NAMALWA (cell line): ENCODE measurements at regions not wholly inside any gene's neighbourhood (a gene's known extent, or its start where the extent isn't known, plus 50 kb on each side); places are given as distances from the start of the nearest gene placed in this dataset.
"Not testable (repeated sequence)": the region's sequence is repeated elsewhere in the genome, so short reads cannot be mapped to it uniquely, and the experiment has no call there.

Source experiments
- DNase-seq: peaks from one replicate; pipeline ENCODE4 v3.0.0-alpha.2; 2015; ENCODE audit warnings: low spot score

DNA sequence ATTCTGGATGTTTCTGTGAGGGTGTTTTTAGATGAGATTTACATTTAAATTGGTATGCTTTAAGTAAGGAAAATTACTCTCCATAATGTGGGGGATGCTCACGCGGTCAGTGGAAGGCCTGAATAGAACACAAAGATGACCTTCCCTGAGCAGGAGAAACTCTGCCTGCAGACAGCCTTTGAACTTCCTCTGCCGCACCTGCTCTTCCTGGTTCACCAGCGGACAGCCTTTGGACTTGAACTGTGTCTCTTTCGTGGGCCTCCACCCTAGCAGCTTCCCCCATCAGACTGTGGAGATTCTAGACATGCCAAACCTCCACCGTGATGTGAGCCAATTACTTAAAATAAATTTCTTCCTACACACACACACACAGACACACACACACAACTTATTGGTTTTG lies 210.7 kb downstream of the EFCAB11 start:
- no peak for DNase-seq

DNA sequence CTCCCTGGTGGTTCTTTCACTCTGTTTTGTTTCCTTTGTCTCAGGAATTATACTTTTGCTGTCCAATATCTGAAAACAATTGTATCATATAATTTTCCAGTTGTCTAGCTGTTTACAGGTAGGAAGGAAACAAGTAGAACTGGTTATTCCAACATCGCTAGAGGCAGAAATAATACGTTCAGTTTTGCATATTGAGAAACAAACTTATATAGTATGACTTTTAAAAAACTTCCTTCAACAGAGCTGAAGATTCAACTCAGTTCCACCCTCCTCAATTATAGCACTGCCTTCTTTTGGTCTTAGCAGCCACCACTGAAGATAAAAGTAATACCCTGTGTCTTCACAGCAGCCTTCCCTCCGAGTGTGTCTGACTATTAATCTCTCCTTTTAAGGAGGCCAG lies 214.3 kb downstream of the EFCAB11 start:
- no peak for DNase-seq

DNA sequence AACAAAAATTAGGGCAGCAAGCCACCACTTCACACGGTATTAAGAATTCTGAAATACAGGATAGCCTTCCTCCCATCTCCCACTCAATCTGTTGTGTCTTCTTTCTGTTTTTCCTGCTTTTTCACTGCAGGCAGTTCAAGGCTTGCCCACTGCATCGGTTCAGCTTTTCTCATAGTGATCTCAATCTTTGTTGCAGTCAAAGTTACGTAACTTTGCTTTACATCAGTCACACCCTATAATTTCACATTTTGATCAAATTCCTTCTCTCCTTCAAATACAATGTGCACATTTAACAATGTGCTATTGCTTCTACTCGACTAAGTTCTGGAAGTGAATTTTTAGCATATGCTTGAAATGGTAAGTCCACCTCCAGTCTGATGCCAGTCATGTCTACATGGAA lies 217.6 kb downstream of the EFCAB11 start:
- DNase-seq = no peak

DNA sequence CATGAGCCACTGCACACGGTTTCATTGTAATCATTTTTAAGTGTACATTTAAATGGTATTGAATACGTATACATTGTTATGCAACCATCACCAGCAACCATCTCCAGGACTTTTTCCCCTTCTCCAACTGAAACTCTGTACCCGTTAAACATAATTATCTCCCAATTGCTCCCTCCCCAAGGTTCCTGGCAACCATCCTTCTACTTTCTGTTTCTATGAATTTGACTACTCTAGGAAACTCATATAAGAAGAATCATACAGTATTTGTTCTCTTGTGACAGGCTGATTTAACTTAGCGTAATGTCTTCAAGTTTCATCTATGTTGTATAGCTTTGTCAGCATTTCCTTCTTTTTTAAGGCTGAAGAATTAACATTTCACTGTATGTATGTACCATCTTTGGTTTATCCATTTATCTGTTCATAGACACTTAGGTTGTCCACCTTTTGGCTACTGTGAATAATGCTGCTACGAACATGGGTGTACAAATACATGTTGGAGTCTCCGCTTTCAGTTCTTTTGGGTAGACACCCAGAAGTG lies 223.1 kb downstream of the EFCAB11 start:
- DNase-seq = no peak

DNA sequence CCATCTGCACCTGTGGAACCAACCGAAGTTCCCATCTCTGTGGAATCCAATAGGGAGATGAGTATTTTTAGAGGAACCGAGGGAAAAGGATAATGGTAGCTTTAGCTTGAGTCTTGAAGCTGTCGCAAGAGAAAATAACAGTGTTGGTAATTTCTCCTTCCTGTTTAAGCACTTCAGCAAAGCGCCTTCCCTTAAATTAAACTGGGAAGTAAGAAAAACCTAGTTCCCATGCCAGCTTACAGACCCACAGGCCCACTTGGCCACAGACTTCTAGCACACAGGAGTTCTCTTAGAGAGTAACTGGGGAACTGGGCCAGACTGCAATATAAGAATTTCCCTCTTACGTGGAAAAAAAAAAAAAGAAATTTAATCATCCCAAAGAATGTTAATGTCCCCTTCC lies 223.8 kb downstream of the EFCAB11 start:
- DNase-seq = no peak

DNA sequence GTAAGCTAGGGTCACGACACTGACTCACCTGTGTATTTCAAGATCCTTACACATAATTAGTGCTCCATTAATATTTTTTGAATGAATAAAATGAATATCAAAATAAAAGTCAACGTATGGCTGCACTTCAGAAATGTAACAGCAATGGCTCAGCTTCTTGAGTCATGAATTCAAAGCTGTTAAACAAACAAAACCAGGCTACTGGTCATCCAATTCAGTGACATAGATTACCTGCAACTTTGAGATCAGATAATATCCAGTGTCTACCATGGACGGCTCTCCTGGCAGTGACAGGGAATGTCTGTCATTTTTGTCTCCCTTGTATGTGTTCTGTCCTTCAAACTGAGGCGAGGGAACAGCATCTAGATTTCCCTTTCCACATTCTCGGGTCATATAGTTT lies 225.6 kb downstream of the EFCAB11 start:
- DNase-seq = no peak

DNA sequence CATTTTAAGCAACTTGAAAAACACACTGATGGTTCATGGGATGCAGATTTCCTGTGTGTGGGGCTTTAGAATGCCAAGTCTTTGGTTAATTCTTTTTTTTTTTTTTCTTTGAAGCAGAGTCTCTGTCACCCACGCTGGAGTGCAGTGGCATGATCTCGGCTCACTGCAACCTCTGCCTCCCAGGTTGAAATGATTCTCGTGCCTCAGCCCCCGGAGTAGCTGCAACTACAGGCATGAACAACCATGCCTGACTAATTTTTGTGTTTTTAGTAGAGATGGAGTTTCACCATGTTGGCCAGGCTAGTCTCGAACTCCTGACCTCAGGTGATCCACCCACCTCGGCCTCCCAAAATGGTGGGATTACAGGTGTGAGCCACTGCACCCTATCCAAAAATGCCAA lies 228.3 kb downstream of the EFCAB11 start:
- DNase-seq = not testable (repeated sequence)

DNA sequence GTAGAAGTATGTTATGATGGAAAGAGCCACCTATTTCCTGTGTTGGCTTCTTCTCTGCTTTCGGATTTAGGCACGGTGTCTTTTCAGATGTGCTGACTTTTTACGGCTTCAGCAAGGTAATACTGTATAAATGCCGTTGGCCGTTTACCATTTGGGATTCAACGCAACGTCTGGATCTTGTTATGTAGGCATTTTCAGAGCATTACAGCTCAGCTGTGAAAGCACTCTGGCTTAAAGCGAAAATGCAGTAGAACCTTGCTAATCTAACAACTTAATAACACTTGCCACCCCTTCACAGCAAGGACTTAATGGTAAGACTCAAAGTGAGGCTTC lies 229.9 kb downstream of the EFCAB11 start:
- no peak for DNase-seq

DNA sequence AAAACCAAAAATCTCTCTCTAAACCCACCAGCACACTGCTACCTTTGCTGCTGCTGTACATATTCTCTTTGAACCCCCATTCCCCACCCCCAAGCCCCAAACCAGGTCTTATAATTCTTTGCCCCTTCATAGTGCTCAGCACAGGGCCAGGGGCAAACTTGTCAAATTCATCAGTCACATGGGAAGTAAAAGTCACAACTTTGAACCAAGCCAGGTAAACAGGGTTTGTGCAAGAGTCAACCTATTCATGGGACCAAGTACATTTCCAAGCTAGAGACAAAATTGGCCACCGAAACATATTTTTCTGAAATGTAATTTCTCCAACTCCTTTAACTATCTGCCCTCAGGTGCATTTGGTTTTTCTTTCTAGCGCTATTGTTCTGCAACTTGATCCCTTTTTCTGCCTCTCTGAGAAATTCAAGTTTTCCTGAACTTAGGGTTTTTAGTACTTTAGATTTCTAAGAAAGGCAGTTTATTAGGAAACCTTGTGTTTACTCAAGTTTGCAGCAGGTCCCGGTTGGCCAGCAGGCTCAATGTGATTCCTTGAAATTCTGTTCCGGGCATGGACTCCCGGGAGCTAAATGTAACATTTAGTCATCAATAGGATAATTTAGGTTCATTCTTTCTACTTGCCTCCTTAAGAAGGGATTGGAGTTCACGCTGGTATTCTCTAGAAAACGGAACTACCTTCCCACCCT lies 230.5 kb downstream of the EFCAB11 start:
- no peak for DNase-seq

DNA sequence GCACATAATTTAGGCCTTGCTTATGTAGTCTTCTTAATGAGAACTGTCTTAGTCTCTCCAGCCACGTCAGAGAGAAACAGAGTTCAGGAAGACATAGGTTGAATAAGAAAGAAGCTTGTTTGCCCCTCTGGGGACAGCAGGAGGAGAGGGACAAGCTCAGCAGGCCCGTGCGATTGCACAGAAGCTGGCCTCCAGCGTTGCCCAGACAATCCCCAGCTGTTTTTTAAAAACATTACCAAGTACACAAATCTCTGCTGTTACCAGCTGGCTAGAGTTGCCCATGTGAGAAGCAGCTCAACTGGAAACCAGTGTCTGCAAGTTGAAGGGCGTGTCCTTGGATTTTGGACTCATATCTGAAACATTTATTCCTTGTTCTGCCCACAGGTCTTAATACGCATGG lies 232.6 kb downstream of the EFCAB11 start:
- DNase-seq = no peak

DNA sequence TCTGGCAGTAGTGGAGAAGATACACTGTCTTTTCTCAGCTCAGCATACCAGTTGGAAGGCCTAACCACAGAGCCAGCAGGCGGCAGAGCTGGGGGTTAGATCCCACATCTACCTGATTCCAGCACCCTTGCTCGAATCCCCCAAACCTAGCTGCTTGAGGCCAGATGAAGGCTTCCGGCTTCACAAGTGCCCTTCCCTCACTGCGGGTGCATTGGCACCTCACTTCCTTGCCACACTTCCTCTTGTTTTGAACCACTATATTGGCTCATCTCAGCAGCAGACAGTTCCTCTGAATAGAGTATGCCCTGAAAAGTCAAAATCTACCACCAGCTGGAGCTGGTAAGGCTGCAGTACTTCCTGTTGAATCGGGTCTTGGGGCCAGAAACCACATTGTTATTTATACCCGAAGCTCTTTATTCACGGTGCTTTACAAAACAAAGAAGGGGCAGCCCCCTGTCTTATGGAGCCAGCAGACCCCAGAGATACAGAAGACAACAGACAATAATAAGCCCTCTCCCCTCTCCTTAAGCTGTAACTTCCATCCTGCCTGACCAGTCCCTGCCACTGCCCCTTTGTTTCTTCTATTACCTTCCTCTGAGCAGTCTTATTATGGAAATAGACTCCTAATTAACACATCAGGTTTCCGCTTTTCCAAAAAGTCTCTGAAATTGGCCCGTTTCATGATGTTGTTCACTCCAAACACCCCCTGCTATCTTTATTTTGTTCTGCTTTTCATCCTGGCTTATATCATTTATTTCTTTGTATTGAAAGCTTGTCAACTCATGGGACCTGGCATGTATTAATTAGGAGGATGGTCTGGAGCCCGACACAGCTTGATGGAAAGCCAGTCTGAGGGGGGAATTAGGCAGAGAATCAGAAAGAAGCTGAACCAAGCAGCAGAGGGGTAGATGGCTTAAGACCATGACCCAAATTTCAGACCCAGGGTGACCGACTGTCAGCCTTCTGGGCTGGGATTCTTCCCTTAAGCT lies 233.5 kb downstream of the EFCAB11 start:
- peak; percentile 46 for DNase-seq

DNA sequence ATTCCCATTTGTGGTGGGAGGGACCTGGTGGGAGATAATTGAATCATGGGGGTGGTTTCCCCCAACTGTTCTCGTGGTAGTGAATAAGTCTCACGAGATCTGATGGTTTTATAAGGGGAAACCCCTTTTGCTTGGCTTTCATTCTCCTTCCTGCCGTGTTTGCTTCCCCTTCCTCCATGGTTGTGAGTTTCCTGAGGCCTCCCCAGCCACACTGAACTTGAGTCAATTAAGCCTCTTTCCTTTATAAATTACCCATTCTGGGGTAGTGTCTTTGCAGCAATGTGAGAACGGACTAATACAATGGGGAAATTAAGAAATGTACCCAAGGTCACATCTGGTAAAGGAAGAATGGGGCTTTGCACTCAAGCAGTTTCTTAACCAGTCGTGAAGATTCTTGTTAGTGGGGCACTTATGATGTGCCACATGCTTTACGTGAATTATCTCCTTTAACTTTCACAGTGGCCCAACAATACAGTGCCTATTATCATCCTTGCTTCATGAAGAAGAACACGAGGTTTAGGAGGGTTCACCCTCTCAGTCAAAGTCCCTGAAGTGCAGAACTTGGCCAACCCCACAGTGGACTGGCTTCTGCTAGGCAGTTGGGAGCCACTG lies 234.3 kb downstream of the EFCAB11 start:
- DNase-seq = no peak

DNA sequence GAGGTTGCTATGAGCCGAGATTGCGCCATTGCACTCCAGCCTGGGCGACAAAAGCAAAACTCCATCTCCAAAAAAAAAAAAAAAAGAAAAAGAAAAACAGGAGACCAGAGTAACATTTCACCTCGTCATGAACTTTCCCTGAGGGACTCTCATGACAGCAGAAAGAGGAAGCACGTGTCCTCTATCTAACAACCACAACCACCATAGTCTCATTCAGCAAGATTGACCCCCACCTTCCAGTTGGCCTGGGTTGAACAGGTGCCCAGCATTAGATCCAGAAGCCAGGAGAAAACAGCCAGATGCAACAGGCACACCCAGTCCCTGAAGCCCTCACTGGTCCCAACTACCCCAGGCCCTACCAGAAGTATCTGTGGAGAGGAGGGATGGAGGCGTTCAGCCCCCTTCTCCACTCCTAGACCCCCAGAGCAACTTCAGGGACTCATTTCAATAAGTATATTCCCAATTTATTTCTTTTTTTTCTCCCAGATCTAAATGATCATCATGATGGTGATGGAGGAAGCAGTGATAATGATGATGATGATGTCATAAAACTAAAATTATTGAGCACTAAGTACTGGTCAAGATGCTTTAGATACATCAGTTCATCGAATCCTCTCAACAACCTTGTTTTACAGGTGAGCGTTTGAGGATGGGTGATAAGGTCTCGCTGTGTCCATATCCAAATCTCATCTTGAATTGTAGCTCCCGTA lies 235.0 kb downstream of the EFCAB11 start:
- no peak for DNase-seq

DNA sequence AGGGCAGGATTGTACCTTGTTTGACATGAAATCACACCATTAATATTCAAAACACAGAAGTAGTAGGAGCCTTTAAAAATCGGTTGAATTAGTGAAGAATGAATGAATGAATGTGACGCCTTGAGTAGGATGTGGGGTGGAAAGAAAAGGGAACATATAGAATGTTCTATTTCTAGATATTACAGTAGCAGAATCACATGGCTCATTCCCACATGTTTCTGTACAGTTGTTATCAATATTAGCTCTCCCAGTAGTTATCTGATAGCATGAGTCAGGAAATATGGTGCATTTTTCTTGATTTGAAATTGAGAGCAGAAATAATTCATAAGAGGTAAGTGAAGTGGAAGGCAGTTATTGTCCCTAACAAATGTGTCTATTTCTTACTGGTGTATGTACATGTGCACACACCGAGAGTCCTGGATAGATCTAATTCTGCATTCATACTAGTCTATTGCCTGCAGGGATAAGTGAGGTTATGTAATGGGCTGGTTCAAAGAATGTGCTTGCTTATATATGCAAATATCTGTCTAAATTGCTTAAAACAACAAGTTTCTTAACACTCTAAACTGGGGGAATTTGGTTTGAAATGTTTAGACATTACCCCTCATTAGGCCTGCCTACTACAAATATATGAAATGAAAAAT lies 245.4 kb downstream of the EFCAB11 start:
- DNase-seq = no peak

DNA sequence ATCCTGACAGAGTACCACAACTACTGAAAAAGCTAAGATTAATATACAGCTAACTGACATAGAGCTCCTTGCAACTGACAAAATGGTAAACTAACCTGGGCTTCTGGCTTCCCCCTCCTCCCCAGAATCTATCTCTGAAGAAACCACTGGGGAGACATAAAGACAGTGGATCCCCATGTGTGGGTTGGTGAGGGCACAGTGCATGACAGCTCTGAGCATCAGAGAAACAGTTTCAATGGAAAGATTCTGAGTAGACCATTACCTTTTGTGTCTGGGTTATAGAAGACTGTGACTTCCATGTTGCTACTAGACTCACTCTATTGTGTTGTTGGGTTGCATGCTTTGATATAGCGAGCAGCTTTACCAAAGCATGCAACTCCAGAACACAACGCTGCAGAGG lies 247.4 kb downstream of the EFCAB11 start:
- no peak for DNase-seq

DNA sequence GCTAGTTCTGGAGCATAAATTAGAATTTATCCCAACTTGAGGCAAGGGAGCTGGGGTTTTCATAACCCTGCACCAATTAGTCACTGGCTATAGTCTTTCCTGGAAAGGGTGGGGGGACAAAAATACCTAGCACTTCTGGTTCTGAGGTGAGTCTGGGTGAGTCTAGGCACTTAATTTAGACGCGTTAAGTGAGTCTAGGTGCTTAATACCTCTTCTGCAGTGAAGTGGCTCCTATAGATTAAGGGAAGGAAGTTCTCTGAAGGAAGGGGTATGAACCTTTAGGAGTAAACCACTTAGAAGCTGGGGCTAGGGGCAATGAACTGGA lies 251.7 kb downstream of the EFCAB11 start:
- DNase-seq = no peak

DNA sequence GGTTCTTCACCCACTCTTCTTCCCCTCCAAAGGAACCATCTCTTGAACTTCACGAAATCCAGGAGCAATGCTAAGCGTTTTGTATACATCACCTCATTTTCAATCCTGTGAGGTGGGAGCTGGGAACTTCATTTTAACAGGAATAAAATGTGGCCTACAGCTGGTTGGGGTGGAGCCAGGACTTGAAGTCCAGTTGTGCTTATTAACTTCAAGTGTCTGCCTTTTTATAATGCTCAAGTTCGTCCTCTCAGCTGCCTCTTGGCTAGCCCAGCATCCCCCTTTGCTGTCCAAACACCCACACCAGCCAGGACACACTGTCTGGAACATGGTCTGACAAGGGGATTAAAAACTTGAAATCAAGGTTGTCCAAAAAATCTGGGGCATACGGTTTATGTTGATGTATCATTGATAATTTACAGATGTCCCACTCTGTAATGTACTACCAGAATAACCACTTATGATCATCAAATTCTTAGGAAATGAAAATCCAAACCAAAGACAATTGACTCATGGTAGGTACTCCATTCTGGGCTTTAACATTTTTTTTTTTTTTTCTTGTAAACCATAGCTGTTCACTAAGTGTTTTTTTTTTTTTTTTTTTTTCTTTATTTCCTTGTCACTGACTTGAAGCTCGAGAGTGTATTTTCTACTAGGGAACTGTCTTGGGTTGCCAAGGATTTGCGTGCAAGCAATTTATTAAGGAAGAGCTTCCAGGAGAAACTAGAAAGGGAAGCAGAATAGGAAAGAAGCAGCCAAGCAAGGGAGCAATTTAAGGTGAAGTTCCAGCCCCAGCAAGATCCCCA lies 252.3 kb downstream of the EFCAB11 start:
- DNase-seq = no peak

DNA sequence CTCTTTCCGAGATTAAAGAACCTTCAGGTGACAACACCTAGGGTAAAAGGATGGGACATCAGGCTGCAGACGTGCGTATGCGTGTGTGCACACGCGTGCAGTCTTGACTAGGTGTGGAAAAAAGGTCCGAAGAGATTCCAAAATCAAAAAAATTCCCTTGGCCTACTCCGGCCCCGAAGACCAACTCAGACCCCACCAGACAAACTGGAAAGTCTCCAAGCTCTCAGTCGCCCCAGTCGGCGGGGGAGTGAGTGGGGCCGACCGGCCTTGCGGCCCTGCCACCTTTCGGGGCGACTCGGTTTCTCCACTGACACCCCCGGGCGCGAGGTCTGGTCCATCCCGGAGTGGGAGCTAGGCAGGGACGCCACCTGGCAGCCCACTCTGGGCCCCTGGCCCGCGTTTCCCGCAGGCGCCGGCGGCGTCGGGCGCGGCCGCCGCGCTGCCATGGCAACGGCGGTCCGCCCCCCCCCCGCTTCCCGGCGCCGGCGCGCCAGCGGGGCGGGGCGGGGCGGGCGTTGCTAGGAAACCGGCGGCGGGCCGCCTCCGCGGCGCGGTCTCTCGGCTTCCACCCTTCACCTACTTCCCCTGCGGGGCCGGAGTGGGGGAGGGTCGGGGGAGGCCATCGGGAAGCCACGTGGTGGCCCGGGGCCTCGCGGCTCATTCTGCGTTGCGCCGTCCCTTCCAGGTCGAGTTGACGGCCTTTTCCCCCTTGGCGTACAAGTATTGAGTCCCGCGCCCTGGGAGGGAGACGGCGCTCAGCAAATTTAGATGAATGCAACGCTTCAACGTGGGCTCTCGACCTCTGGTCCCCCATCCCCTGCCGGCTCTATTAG lies 253.1 kb downstream of the EFCAB11 start:
- peak; percentile 11 for DNase-seq

DNA sequence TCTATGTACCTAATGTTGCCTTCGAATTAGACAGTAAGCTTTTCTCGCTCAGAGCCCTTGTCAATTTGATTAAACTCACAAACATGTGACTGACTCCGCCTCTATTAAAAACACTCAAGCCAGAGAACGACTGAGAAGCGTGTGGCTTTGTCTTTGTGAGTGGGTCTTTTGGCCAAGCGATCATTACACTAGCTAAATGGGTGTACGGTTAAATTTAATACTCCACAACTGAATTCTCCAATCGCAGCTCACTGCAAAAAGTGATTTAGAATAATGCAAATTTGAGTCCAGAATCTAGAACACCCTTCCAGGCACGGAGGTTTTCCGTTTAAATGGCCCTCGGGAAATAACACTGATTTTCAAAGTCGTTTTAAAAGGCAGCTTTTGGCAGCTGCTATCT lies 253.7 kb downstream of the EFCAB11 start:
- no peak for DNase-seq

DNA sequence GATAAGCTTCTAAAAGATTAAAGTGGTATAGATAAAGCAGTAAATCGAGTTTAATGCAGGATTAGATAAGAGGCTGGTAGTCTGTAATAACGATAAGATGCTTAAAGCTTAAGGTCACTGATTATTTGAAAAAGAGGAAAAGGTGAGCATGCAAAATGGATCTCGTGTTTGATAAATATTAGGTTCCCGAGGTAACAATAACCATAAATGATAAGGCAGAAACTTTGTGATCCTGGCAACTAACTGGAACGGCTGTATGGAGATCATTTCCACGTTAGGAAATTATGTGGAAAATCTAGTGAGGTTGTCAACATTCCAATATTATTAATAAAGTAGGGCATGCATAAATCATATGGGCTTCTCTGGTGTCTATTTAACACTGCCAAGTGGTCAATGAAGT lies 255.5 kb downstream of the EFCAB11 start:
- no peak for DNase-seq
